C4-2B (cell line): ENCODE measurements at regions not wholly inside any gene's neighbourhood (a gene's known extent, or its start where the extent isn't known, plus 50 kb on each side); places are given as distances from the start of the nearest gene placed in this dataset.

Experiments
- ZFX ChIP-seq: fragments of 450-650 bp; IDR thresholded peaks from 2 replicates; pipeline ENCODE4 v1.6.1; 2017
- TF ChIP-seq, protein P1 (sequence below): fragments of 450-650 bp; conservative IDR thresholded peaks from 2 replicates; pipeline ENCODE4 v1.5.1; 2017; ENCODE audit warnings: mild to moderate bottlenecking

DNA sequence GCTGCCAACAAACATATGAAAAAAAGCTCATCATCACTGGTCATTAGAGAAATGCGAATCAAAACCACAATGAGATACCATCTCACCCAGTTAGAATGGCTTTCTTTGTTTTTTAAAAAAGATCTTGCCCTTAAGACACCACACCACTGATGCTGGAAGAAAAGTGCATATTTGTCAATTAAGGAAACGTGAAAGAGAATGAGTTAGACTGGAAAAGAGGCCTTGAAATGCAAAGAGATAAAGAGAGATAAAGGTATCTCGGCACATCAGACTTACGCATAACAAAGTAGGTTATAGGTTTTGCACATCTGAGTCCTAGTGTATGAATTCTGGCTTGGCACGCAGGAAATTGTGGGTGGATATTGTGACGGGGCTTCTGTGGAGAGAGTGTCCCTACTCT, 149.5 kb downstream of the MTX2 start:
- TF ChIP-seq, protein P1, sequence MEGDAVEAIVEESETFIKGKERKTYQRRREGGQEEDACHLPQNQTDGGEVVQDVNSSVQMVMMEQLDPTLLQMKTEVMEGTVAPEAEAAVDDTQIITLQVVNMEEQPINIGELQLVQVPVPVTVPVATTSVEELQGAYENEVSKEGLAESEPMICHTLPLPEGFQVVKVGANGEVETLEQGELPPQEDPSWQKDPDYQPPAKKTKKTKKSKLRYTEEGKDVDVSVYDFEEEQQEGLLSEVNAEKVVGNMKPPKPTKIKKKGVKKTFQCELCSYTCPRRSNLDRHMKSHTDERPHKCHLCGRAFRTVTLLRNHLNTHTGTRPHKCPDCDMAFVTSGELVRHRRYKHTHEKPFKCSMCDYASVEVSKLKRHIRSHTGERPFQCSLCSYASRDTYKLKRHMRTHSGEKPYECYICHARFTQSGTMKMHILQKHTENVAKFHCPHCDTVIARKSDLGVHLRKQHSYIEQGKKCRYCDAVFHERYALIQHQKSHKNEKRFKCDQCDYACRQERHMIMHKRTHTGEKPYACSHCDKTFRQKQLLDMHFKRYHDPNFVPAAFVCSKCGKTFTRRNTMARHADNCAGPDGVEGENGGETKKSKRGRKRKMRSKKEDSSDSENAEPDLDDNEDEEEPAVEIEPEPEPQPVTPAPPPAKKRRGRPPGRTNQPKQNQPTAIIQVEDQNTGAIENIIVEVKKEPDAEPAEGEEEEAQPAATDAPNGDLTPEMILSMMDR: no peak
- TF ChIP-seq ZFX: no peak
